ENCODE measurements at regions not wholly inside any gene's neighbourhood (a gene's known extent, or its start where the extent isn't known, plus 50 kb on each side); places are given as distances from the start of the nearest gene placed in this dataset.

- Histone ChIP-seq H3K4me2 (ENCODE audit: low read depth, low read length) (no peak overlapping the region), H3K27me3 (ENCODE audit: control insufficient read depth, insufficient read depth, low read length) (no peaks in the 10 kb centered on the region), H2AFZ (replicated peaks; ENCODE audit: low read length, poor library complexity) (peak overlapping the region; percentile 9), H2BK120ac (ENCODE audit: low read depth, low read length) (peak overlapping the region; percentile 39), H3K27ac (ENCODE audit: insufficient read depth, low read length) (no peak overlapping the region), H3K4ac (ENCODE audit: low read depth, low read length) (peak overlapping the region; percentile 55), H3K79me1 (ENCODE audit: low read depth in 1 of 2, low read length in 2 of 2) (no peaks in the 10 kb centered on the region), H3K56ac (ENCODE audit: extremely low read depth, insufficient read depth, low read length) (no peak overlapping the region), H3K4me1 (ENCODE audit: control insufficient read depth, insufficient read depth, low read length) (peaks cover 15% of the 10 kb centered on the region), H3K9ac (ENCODE audit: low read depth, low read length) (no peak overlapping the region), H2BK15ac (ENCODE audit: low read depth, low read length) (peak overlapping the region; percentile 26; the same call in 1 of the 3 replicates), H2AK5ac (ENCODE audit: low read depth, low read length) (peak overlapping the region; percentile 80), H4K5ac (ENCODE audit: low read depth, low read length) (no peak overlapping the region), H3K9me3 (ENCODE audit: control insufficient read depth, insufficient read depth, low read length) (no peaks in the 10 kb centered on the region), H3K18ac (ENCODE audit: low read depth, low read length) (peak overlapping the region; percentile 31; the same call in 1 of the 2 replicates), H2BK5ac (ENCODE audit: low read depth, low read length, poor library complexity, severe bottlenecking) (no peak overlapping the region), H3K9me1 (ENCODE audit: insufficient read depth, low read length) (peaks cover 19% of the 10 kb centered on the region), H2AK9ac (replicated peaks; ENCODE audit: low read depth, low read length, poor library complexity) (no peak overlapping the region), H3K36me3 (ENCODE audit: control insufficient read depth, insufficient read depth, low read length) (no peaks in the 10 kb centered on the region), H2BK20ac (ENCODE audit: low read depth, low read length) (peak overlapping the region; percentile 4; the same call in 1 of the 2 replicates), H3K23ac (ENCODE audit: low read depth, low read length) (no peak overlapping the region), H4K91ac (ENCODE audit: insufficient read depth, low read depth, low read length) (no peak overlapping the region), H3K14ac (replicated peaks; ENCODE audit: low read depth, low read length) (peak overlapping the region; percentile 47), H4K20me1 (ENCODE audit: insufficient read depth, low read length) (0 out of 2 replicates have a peak, but pooled peaks cover 4% of the 10 kb centered on the region), H3K4me3 (ENCODE audit: insufficient read depth, low read depth, low read length) (no peak overlapping the region), H4K8ac (ENCODE audit: low read depth in 2 of 2, low read length in 2 of 2) (no peak overlapping the region; a peak in 1 of 4 replicates)
- dilution Hi-C loops (cut with HindIII; ENCODE audit: low sequenced_read_pairs, unreplicated experiment) = no loop called here
- no TSS peak for BruUV-seq (replicated peaks)
- 87% methylated on average over 4 of the region's 17 CpGs; no CpG with 5 or more reads in 1 of the 2 experiments for WGBS, 2 experiments (ENCODE audit: extremely low coverage in 2 of 2, insufficient read length in 1 of 2)
- DNase-seq = no peak
- intact Hi-C loops (cut with micrococcal nuclease) = loop anchor here (10.0 kb wide), 1 partner anchor 221 kb away; no protein-coding TSS in a partner anchor
- ChIA-PET CTCF (no interaction called here), POLR2A (ENCODE audit: unreplicated experiment) (no interaction called here)
- in situ Hi-C loops (cut with MboI; ENCODE audit: low sequenced_read_pairs) = no loop called here
- TF ChIP-seq CTCF (conservative IDR thresholded peaks at IDR 0.05; ENCODE audit: low read depth, low read length) = no peak
- no peak for TF ChIP-seq CEBPB (IDR thresholded peaks at IDR 0.05; ENCODE audit: low read depth, low read length)
- TF ChIP-seq SMC3 (IDR thresholded peaks at IDR 0.05; ENCODE audit: low read depth, low read length) = no peak
- no peak for TF ChIP-seq RFX5 (IDR thresholded peaks at IDR 0.05; ENCODE audit: low read depth, low read length)
- TF ChIP-seq MAFK (IDR thresholded peaks at IDR 0.05; ENCODE audit: low read depth, low read length) = no peak
- TF ChIP-seq MAZ (IDR thresholded peaks at IDR 0.05; ENCODE audit: borderline replicate concordance, low read depth, low read length) = no peak
- no peak for TF ChIP-seq RAD21 (IDR thresholded peaks at IDR 0.05; ENCODE audit: low read length)
- TF ChIP-seq NFE2L2 (IDR thresholded peaks at IDR 0.05; ENCODE audit: low read depth, low read length) = no peak
- TF ChIP-seq ELK1 (IDR thresholded peaks at IDR 0.05; ENCODE audit: borderline replicate concordance, low read depth, low read length) = no peak
- no peak for TF ChIP-seq FOS (IDR thresholded peaks at IDR 0.05; ENCODE audit: low read depth, low read length)
- TF ChIP-seq RCOR1 (IDR thresholded peaks at IDR 0.05; ENCODE audit: insufficient replicate concordance, low read length) = no peak
- TF ChIP-seq BHLHE40 (IDR thresholded peaks at IDR 0.05; ENCODE audit: low read depth, low read length) = no peak
- ATAC-seq (ENCODE audit: low read depth) = no peak
Observed at GRCh38 chr18:10013621-10014543, 100.1 kb downstream of the VAPA start.

Data from IMR-90 (cell line).